ENCODE measurements at regions not wholly inside any gene's neighbourhood (a gene's known extent, or its start where the extent isn't known, plus 50 kb on each side); places are given as distances from the start of the nearest gene placed in this dataset.
"Not testable (repeated sequence)": the region's sequence is repeated elsewhere in the genome, so short reads cannot be mapped to it uniquely, and the experiment has no call there.

DNA sequence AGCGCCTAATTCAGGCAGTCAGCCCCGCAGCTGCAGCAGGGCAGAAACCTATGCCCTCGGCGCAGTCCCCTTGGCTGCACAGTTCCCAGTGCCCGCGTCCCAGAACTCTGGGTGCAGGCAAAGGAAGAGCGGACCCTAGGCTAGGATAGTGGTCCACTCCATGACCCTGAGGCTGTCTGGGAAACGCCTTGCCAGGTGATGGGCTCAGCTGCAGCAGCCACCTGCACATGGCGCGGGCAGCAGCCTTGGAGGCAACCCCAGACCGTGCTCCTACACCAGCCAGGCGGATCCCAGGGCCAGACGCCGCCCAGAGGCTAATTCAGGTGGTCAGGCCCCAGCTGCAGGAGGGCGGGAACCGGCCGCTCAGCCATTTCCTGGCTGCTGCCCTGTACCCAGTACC lies 83.0 kb downstream of the POTEC start:
- ATAC-seq; intact Hi-C loops (cut with DNase I); DNase-seq (ENCODE audit: low spot score): not testable (repeated sequence)

DNA sequence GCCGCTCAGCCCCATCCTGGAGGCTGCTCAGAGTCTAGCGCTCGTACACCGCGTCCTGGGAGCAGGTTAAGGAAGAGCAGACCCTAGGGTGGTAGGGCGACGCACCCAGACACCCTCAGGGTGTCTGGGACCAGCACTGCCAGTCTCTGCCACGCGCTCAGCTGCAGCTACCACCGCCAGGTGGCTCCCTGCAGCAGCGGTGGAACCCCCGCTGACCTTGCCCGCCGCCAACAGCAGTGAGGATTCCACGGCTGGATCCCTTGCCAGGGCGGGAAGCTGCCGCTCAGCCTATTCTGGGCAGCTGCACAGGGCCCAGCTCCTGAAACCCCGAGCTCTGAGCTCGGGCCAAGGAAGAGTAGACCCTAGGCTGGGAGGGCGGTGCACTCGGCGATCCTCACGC lies 83.6 kb downstream of the POTEC start:
- DNase-seq (ENCODE audit: low spot score); ATAC-seq; intact Hi-C loops (cut with DNase I): not testable (repeated sequence)

DNA sequence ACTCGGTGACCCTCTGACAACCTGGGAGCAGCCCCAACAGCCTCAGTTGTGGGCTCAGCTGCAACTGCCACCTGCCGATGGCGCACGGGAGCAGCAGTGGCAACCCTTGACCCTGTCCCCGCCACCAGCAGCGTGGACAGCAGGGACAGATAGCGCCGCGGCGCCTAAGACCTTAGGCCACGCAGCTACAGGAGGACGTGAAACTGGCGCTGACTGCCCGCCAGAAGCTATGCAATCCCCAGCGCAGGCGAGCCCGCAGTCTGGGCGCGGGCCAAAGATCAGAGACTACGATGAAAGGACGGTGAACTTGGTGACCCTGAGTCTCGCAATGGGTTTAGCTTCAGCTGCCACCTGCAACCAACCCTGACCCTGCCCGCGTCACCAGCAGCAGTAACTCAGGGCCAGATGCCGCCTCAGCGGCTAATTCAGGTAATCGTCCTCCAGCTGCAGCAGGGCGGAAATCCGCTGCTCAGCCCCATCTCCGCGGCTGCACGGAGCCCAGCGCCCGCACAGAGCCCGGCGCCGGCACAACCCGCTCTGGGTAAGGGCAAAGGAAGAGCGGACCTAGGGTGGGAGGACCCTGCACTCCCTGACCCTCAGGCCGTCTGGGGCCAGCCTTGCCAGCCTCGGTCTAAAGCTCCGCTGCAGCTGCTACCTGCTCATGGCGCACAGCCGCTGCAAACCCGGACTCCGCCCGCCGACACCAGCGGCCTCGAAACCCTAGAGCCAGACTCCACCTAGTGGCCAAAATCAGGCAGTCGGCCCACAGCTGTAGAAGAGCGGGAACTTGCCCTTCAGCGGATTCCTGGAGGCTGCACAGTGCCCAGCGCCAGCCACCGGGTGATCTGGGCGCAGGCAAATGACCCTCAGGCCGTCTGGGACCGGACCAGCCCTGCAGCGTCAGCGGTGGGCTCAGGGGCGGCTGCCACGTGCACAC lies 85.1 kb downstream of the POTEC start:
- DNase-seq (ENCODE audit: low spot score), result peak; percentile 75
- ATAC-seq; intact Hi-C loops (cut with DNase I): not testable (repeated sequence)

DNA sequence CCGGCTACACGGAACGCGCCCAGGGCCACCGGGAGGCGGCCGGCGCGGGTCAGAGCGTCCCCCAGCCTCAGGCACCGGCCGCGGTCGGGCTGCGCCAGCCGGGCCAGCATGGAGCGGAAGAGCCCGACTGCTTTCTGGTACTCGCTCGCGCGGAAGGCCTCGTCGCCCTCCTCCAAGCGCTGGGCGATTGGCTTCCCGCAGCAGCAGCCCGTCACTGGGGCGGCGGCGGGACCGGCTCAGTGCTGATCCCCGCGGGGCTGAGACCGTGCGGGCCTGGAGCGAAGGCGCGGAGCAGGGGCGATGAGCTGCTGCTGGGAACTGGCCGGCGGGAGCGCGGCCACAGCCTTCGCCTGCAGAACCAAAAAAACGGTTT lies 92.8 kb downstream of the POTEC start:
- DNase-seq (ENCODE audit: low spot score); ATAC-seq; intact Hi-C loops (cut with DNase I): not testable (repeated sequence)

DNA sequence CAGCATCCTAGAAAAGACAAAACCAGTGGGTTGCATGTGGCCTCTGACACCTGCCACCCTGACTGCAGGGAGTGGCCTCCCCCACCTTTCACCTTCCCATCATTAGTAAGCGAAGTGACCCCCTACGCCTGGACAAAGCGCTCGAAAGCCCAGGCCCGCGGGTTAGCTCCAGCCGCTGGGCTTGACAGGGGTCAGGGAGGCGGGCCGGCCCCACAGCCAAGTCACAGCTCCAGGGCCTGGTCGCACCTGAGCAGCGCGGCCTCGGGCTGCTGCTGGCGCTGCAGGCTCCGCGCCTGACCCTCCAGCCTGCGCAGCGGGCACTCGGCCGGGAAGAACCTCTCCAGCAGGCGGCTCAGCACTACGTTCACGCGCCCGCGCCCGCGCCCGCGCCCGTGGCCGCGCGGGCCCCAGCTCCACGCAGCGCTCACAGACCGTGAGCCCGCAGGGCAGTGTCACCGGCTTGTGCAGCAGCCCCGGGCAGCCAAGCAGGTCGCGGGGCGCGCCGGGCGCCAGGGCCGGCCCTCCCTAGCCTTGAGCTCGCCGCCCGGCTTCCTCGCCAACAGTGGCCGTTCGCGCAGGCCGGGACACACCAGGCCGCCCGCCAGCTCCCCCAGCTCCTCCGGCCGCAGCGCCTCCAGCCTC lies 93.3 kb downstream of the POTEC start:
- DNase-seq (ENCODE audit: low spot score); intact Hi-C loops (cut with DNase I); ATAC-seq: not testable (repeated sequence)

DNA sequence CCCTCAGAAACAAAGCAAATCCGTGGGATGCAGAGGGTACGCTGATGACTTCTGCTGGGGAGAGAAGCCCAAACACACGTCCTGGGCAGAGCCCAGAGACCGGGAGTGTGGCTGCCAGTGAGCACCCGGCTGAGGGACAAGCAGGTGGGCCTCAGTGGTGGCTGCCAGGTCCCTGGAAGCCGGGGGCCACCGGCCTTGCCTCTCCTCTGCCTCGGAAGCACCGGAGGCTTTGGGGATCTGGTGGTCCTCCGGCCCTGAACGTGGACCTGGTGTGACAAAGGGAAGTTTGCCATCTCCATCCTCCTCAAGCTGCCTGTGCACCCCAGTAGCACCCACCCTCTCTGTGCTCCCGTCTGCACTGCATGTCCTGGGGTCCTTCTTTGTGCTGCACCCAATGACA lies 94.3 kb downstream of the POTEC start:
- intact Hi-C loops (cut with DNase I); ATAC-seq; DNase-seq (ENCODE audit: low spot score): not testable (repeated sequence)

DNA sequence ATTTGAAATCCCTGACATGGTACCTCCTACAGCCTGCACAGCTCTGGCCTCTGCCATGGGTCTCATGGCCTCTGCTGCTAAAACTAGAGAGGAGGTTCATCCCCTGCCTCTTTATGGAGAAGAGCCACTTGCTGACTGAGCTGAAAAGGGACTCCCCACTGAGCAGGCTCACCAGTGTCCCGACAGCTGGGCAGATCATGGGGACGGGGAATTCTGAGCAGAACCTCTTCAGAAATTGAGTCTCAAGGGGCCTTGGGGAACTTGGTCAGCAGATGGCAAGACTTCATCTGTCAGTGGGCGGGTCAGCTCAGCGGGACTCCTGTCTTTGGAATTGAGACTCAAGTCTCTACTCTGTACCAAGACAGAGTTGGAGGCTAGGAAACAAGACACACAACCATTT lies 95.7 kb downstream of the POTEC start:
- intact Hi-C loops (cut with DNase I); ATAC-seq; DNase-seq (ENCODE audit: low spot score): not testable (repeated sequence)

DNA sequence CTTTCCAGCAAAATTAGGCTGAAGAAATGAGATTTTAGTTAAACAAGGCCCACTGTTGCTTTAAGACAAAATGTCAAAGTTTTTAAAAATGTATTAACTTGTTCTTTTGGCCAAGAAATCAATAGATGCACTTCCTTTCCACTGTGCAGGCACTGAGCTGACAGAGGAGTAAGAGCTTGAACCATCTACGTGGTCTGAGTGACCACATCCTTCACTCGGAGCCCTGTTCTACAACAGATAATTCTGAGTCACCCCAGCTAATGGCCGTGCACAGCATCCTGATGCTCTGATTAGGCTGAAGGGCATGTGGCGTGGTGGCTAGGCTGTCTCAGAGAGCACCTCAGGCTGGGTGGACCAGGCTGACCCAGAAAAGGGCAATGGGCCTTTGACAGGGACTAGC lies 107.9 kb downstream of the POTEC start:
- ATAC-seq; intact Hi-C loops (cut with DNase I); DNase-seq (ENCODE audit: low spot score): not testable (repeated sequence)

DNA sequence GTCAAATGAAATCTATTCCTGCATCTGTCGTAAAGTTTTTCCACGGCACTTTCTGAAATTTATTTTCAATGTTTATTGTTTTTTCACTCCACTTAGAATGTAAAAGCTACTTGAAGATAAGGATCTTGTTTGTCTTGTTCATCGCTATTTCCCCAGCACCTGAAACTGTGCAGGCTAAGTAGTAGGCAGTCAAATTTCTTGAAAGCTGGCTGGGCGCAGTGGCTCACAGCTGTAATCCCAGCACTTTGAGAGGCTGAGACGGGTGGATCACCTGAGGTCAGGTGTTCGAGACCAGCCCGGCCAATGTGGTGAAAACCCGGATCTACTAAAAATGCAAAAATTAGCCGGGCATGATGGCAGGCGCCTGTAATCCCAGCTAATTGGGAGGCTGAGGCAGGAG lies 111.0 kb downstream of the POTEC start:
- intact Hi-C loops (cut with DNase I); ATAC-seq; DNase-seq (ENCODE audit: low spot score): not testable (repeated sequence)

DNA sequence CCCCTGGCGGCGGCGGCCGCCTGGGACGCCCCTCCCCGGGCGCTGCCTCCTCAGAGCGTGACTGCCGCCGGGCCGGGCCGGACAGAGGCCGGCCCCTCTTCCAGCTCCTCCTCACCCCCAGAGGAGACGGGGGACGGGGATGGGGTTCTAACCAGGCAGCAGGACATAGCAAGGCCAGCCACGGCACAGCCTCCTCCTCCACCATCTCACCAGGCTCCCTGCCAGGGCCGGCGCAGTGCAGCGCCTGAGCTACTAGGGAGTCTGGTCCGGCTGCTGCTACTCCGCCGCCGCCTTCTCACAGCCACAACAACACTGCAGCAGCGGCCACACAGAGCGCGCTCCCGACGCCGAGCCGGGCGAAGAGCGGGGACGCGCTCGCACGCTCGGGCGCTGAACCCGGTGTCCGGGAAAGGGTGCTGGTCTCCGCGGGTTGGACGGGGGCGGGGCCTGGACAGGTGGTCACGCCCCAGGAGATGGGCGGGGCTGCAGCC lies 112.3 kb downstream of the POTEC start:
- ATAC-seq; intact Hi-C loops (cut with DNase I): not testable (repeated sequence)
- peak; percentile 70 for DNase-seq (ENCODE audit: low spot score)

DNA sequence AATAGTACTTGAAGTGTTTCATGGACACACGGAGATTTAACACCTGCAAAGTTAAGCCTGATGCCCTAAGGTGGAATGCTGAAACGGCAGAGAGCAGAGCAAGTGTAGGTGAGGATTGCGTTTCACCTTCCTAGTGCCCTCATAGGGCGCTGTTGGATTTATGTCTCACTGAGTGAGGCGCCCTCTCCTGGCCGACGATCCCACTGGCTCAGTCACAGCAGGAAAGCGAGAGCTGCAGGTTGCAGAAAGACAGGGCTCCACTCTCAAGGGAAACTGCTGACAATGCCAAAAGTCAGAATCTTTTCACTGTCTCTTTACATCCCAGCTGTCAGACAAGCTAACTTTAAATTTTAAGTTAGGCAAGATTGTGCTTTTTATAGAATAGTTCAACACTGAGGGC lies 127.6 kb downstream of the POTEC start:
- intact Hi-C loops (cut with DNase I); ATAC-seq; DNase-seq (ENCODE audit: low spot score): not testable (repeated sequence)

DNA sequence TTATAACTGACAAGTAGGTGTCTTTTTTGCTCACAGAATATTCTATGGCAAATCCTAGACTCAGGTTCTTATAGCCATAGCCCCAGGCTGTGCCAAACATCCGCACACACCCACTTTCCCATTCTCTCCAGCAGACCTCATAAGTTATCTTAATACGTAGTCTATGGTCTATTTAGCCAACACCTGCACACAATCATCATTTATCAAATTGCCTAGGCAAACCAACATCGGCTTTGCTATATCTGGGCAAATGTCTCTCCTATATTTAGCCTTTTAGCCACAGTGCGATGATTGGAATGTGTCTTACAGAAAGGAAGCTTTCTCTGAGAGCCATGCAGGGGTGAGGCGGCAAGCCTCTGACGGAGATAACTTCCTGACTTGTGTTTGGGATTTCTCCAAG lies 128.0 kb downstream of the POTEC start:
- DNase-seq (ENCODE audit: low spot score); ATAC-seq; intact Hi-C loops (cut with DNase I): not testable (repeated sequence)

DNA sequence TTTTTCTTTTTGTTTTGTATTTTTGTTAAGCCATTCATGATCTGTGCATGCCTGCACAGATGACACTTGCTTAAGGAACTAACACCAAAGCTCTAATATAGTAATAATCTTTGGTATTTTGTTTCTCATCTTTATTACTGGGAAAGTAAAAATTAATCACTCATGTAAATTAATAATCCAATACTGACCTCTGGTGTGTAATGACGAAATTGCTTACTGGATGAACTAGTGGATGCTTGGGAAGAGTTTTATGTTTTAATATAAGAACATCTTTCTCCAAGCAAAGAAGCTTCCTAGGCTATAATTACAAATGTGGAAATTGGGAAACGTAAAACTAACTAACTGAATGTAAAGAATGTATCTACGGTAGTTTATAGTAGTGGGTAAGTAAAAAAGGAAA lies 147.9 kb downstream of the POTEC start:
- ATAC-seq; intact Hi-C loops (cut with DNase I); DNase-seq (ENCODE audit: low spot score): not testable (repeated sequence)

DNA sequence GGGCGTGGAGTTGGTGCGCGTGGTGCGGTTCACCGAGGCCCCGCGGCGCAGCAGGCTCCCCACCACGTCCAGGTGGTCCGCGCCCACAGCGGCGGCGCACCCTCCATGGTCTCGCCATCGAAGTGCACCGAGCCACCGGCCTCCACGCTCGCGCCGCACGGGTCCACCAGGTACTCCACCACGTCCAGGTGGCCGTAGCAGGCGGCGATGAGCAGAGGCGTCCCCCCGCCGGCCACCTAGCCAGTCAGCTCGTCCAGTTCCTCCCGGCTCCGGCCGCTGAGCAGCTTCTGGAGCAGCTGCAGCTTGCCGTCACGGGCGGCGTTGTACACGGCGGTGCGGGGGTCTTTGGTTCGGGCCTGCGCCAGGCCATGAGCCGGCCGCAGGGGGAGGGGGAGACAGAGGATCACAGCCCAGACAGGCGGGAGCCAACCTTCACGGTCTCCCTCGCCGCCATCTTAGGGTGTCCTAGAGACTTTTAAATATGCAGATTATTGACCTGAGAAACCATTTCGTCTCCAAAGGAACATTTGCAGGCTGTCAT lies 149.8 kb downstream of the POTEC start:
- ATAC-seq; intact Hi-C loops (cut with DNase I); DNase-seq (ENCODE audit: low spot score): not testable (repeated sequence)

DNA sequence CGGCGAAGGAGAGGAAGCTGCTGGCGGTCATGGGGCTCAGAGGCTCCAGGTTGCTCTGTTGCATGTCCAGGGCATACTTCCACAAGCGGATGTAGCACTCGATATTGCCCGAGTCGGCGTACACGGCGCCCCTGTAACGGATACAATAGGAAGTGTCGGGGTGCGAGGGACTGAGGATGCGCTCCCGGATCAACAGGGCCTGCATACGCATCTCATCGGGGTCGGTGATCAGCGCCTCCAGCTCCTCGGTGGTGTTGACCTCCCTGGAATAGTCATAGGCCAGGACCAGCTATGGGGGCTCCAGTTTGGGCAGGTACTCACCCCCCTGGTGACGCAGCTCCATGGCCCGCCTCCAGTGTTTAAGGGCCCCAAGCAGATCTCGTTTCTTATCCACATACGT lies 150.8 kb downstream of the POTEC start:
- intact Hi-C loops (cut with DNase I); ATAC-seq; DNase-seq (ENCODE audit: low spot score): not testable (repeated sequence)

DNA sequence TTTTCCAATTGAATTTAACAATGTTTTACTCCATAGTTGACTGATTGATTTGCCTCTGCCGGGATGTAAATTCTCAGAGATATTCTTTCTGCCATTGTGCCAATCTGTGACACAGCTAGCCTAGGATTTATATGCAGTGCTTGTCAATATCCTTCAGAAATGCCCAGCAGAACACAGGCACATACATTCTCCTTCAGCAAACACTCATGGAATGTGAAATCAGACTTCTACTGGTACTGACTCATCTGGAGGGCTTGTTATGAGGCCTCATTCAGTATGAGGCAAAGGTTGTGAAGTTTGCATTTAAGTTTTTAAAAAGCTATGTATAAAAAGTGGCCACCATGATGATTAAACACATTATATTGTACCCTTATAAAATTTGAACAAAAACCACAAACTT lies 158.4 kb downstream of the POTEC start:
- intact Hi-C loops (cut with DNase I); DNase-seq (ENCODE audit: low spot score); ATAC-seq: not testable (repeated sequence)

DNA sequence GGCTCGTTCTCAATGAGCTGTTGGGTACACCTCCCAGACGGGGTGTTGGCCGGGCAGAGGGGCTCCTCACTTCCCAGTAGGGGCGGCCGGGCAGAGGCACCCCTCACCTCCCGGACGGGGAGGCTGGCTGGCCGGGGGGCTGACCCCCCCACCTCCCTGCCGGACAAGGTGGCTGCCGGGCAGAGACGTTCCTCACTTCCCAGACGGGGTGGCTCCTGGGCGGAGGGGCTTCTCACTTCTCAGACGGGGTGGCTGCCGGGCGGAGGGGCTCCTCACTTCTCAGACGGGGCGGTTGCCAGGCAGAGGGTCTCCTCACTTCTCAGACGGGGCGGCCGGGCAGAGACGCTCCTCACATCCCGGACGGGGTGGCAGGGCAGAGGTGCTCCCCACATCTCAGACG lies 160.7 kb downstream of the POTEC start:
- ATAC-seq, result not testable (repeated sequence)

DNA sequence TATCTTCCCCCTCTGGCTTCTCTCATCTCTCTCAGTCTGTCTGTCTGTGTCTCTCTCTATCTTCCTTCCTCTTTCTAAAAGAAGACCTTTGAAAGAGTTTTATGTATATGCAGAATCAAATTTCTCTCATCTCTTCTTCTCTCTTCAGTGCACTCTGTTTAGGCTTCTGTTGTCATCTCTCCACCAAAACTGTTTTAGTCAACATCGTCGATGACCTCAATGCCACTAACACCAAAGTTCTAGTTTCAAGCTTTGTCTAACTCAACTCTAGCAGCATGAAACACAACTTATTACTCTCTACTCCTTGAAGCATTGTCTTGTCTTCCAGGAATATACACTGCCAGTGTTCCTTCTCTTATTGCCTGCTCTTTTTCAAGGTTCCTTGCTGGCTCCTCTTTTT lies 163.9 kb downstream of the POTEC start:
- intact Hi-C loops (cut with DNase I); DNase-seq (ENCODE audit: low spot score); ATAC-seq: not testable (repeated sequence)

More for the DNA sequence above, 160.7 kb downstream of the POTEC start:
- DNase-seq (ENCODE audit: low spot score); intact Hi-C loops (cut with DNase I): not testable (repeated sequence)

DNA sequence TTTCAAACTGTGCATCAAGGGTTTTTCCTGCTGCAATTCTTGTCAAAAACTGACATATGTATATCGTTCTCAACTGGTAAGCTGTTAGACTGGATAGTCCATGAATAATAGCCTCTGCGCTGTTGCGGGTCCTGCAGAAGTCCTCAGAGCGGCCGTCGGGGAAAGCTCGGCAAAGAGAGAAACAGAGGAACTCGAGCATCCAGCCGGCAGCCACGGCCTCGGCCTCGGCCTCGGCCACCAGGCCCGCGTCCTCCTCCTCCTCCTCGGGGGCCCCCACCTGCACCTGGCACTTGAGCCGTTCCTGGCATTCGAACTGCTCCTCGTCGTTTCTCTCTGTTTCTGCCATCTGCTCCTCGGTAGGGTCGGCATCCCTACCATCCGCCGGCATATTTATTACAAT lies 165.0 kb downstream of the POTEC start:
- ATAC-seq; DNase-seq (ENCODE audit: low spot score); intact Hi-C loops (cut with DNase I): not testable (repeated sequence)
